HEK293T (cell line): ENCODE measurements at regions not wholly inside any gene's neighbourhood (a gene's known extent, or its start where the extent isn't known, plus 50 kb on each side); places are given as distances from the start of the nearest gene placed in this dataset.
"Not testable (repeated sequence)": the region's sequence is repeated elsewhere in the genome, so short reads cannot be mapped to it uniquely, and the experiment has no call there.

Experiments
- CTCF ChIA-PET: fragments of 350-600 bp; formaldehyde crosslinking; extraction: SDS; loops from one replicate; lab custom pipeline; 2021; ENCODE audit warnings: antibody characterized with exemption, inconsistent platforms; lab: Yijun Ruan, JAX
- POLR2A ChIA-PET: fragments of 350-600 bp; formaldehyde crosslinking; extraction: SDS; loops from one replicate; lab custom pipeline; 2020; ENCODE audit warnings: antibody characterized with exemption, inconsistent platforms; lab: Yijun Ruan, JAX
- DNase-seq: peaks from one replicate; pipeline ENCODE4 v3.0.0; 2012; ENCODE audit warnings: mixed read lengths; ENCODE audit errors: extremely low spot score
- ARNT ChIP-seq: fragments of 450-650 bp; IDR thresholded peaks from 2 replicates; pipeline ENCODE4 v1.6.1; 2017; ENCODE audit warnings: mild to moderate bottlenecking
- BHLHE40 ChIP-seq: fragments of 450-650 bp; IDR thresholded peaks from 2 replicates; pipeline ENCODE4 v1.6.1; 2016; ENCODE audit warnings: mild to moderate bottlenecking, moderate library complexity, borderline replicate concordance
- CTBP1 ChIP-seq: fragments of 450-650 bp; IDR thresholded peaks from 2 replicates; pipeline ENCODE4 v1.6.1; 2016; ENCODE audit warnings: borderline replicate concordance
- ELF4 ChIP-seq: fragments of 450-650 bp; IDR thresholded peaks from 2 replicates; pipeline ENCODE4 v1.6.1; 2017; ENCODE audit warnings: antibody characterized with exemption
- FOXA1 ChIP-seq: fragments of 450-650 bp; IDR thresholded peaks from 2 replicates; pipeline ENCODE4 v1.6.1; 2016; ENCODE audit warnings: mild to moderate bottlenecking
- FOXK2 ChIP-seq: fragments of 450-650 bp; IDR thresholded peaks from 2 replicates; pipeline ENCODE4 v1.6.1; 2016; ENCODE audit warnings: mild to moderate bottlenecking
- FOXM1 ChIP-seq: fragments of 450-650 bp; IDR thresholded peaks from 2 replicates; pipeline ENCODE4 v1.6.1; 2017; ENCODE audit warnings: mild to moderate bottlenecking, borderline replicate concordance
- HDGF ChIP-seq: fragments of 450-650 bp; IDR thresholded peaks from 2 replicates; pipeline ENCODE4 v1.6.1; 2017; ENCODE audit warnings: antibody characterized with exemption, borderline replicate concordance
- L3MBTL2 ChIP-seq: fragments of 450-650 bp; conservative IDR thresholded peaks from 2 replicates; pipeline ENCODE4 v1.6.1; 2016; ENCODE audit warnings: mild to moderate bottlenecking
- LEF1 ChIP-seq: fragments of 450-650 bp; IDR thresholded peaks from 2 replicates; pipeline ENCODE4 v1.6.1; 2017; ENCODE audit warnings: mild to moderate bottlenecking, borderline replicate concordance
- NFRKB ChIP-seq: fragments of 450-650 bp; IDR thresholded peaks from 2 replicates; pipeline ENCODE4 v1.6.1; 2016; ENCODE audit warnings: mild to moderate bottlenecking, moderate library complexity
- PKNOX1 ChIP-seq: fragments of 450-650 bp; IDR thresholded peaks from 2 replicates; pipeline ENCODE4 v1.6.1; 2016
- SP1 ChIP-seq: fragments of 450-650 bp; IDR thresholded peaks from 2 replicates; pipeline ENCODE4 v1.6.1; 2017
- SUZ12 ChIP-seq: fragments of 450-650 bp; IDR thresholded peaks from 2 replicates; pipeline ENCODE4 v1.6.1; 2016; ENCODE audit warnings: mild to moderate bottlenecking
- TARDBP ChIP-seq: fragments of 450-650 bp; IDR thresholded peaks from 2 replicates; pipeline ENCODE4 v1.6.1; 2016
- ZNF384 ChIP-seq: fragments of 450-650 bp; IDR thresholded peaks from 2 replicates; pipeline ENCODE4 v1.6.1; 2016

DNA sequence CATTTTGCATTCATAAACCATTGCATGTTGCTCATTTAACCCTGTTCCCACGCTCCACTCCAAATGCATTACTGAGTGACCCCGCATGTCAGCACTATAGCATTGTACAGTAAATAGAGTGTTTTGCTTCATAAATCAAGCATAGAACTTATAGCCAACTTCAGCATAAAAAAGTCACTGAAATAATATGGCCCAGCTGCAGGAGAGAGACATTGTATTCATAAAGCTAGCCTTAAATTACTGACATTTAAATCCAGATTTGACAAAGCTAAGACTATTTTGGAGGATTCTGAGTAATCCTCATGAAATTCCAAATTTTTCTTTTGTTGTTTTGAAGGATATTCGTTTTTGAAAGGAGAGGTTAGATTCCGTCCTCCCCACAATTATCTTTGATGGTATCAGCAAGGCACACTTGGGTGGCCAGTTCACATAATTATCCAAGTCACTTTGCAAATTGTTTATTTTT, 320.9 kb upstream of the TCF4 start:
- TF ChIP-seq ZNF384 (no peak), HDGF (no peak), LEF1 (no peak), ELF4 (no peak), CTBP1 (no peak), FOXA1 (no peak), SUZ12 (no peak), TARDBP (no peak), ARNT (no peak), NFRKB (no peak), SP1 (no peak), PKNOX1 (no peak), L3MBTL2 (no peak), BHLHE40 (no peak), FOXM1 (no peak), FOXK2 (no peak)
- POLR2A ChIA-PET, result no interaction called here
- CTCF ChIA-PET, result interaction anchor here (0.6 kb wide), 1 partner anchor 9 kb away, joined by 3 read pairs; no protein-coding TSS in a partner anchor
- DNase-seq, result peak; percentile 5

- ChIA-PET POLR2A (no interaction called here), CTCF (no interaction called here)
- TF ChIP-seq TARDBP, result no peak
- no peak for TF ChIP-seq HDGF
- no peak for TF ChIP-seq ELF4
- no peak for TF ChIP-seq BHLHE40
- no peak for TF ChIP-seq L3MBTL2
Measured at GRCh38 chr18:55907453-55908175, 319.6 kb upstream of the TCF4 start.

DNA sequence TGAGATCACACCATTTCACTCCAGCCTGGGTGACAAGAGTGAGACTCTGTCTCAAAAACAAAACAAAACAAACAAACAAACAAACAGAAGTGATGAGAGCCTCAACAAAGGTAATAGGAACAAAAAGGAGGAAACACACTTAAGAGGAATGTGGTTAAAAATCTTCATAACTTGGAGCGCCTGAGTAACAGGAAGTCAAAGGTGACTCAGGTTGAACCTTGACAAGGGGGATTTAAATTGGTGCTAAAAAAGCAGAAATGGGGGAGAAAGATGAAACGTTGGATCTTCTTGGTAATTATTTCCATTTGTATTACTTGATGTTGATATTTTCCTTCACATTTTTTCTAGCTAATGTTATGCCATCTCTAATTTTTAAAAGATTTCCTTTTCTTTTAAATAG, 318.5 kb upstream of the TCF4 start:
- ChIA-PET CTCF (no interaction called here), POLR2A (no interaction called here)
- TF ChIP-seq SP1, result no peak
- TF ChIP-seq FOXK2, result no peak
- no peak for TF ChIP-seq CTBP1
- TF ChIP-seq ARNT, result no peak
- no peak for TF ChIP-seq PKNOX1
- TF ChIP-seq SUZ12, result no peak
- TF ChIP-seq NFRKB, result no peak
- TF ChIP-seq FOXM1, result no peak
- TF ChIP-seq BHLHE40, result no peak
- TF ChIP-seq ZNF384, result no peak
- no peak for TF ChIP-seq HDGF
- no peak for TF ChIP-seq FOXA1
- no peak for TF ChIP-seq LEF1
- no peak for DNase-seq

More at GRCh38 chr18:55907453-55908175, 319.6 kb upstream of the TCF4 start:
- no peak for DNase-seq

DNA sequence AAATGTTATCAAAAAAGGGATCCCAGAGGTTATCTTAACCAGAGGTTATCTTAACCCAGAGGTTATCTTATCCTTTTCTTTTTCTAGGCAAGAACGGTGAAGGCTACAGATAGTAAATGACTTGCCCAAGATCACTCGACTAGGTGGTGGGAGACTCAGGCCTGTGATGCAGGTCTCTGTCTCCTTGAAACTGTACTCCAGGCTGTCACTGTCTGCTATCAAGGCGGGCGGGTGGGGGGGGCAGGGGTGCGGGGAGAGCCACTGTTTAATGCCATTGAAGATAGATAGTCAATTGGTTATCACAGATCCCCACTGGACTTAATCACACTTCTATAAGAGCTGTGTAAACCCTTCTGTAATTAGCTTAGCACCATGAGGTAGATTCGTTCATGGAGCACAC, 315.9 kb upstream of the TCF4 start:
- CTCF ChIA-PET, result no interaction called here
- DNase-seq, result no peak
- TF ChIP-seq ARNT, result no peak
- TF ChIP-seq SP1, result no peak
- no peak for TF ChIP-seq HDGF
- POLR2A ChIA-PET, result no interaction called here

DNA sequence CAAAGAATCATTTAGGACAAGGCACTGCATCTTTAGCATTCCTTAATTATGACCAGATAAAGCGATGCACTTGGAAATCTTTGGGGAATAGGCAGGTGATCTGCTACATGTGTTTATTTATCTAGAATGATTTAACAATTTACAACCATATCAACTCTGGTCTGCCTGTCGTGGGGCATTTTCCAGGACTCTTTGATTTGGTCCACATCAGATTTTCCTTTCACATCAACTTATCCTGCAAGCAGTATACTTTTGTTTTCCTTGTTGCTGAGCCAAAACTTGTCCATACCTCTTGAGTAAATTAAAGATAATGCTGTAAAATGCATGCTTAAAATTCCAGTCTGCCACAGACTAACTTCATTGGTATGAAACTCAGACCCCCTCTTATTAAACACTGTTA, 312.4 kb upstream of the TCF4 start:
- TF ChIP-seq TARDBP (no peak), HDGF (no peak), FOXK2 (no peak), FOXM1 (no peak), L3MBTL2 (no peak), PKNOX1 (no peak), BHLHE40 (no peak), ARNT (no peak), ELF4 (no peak), LEF1 (no peak), SP1 (no peak), ZNF384 (no peak), FOXA1 (no peak)
- POLR2A ChIA-PET, result no interaction called here
- CTCF ChIA-PET, result interaction anchor here (0.7 to 0.8 kb wide), 2 partner anchors 8 to 15 kb away, joined by 3 read pairs; no protein-coding TSS in a partner anchor
- no peak for DNase-seq

GRCh38 chr18:55897091-55897689, 309.2 kb upstream of the TCF4 start:
- CTCF ChIA-PET, result no interaction called here
- no peak for DNase-seq
- POLR2A ChIA-PET, result no interaction called here
- TF ChIP-seq FOXK2, result no peak
- TF ChIP-seq ELF4, result no peak

GRCh38 chr18:55893948-55894347, 306.0 kb upstream of the TCF4 start:
- TF ChIP-seq PKNOX1 (no peak), FOXK2 (no peak), FOXA1 (no peak), ZNF384 (no peak), LEF1 (no peak)
- DNase-seq, result no peak
- ChIA-PET POLR2A (no interaction called here), CTCF (no interaction called here)

DNA sequence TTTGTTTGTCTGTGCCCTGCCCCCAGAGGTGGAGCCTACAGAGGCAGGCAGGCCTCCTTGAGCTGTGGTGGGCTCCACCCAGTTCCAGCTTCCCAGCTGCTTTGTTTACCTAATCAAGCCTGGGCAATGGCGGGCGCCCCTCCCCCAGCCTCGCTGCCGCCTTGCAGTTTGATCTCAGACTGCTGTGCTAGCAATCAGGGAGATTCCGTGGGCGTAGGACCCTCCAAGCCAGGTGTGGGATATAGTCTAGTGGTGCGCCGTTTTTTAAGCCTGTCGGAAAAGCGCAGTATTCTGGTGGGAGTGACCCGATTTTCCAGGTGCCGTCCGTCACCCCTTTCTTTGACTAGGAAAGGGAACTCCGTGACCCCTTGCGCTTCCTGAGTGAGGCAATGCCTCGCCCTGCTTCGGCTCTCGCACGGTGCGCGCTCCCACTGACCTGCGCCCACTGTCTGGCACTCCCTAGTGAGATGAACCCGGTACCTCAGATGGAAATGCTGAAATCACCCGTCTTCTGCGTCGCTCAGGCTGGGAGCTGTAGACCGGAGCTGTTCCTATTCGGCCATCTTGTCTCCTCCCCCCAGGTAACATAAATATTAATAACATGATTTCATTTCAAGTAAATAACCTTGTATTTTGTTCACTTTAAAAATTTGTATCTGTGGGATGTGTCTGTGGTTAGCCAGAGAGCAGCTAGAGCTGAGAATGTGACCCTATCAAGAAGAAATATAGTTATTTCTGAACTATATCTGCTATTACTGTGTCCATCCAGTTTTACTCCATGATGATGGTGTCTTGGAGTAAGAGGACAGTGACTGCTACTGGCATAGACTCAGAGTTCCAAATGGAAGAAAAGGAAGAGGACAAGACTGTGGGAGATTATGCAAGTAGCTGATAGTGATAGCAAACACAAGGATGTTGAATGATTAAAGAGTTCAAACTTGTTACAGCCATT, 305.1 kb upstream of the TCF4 start:
- CTCF ChIA-PET, POLR2A ChIA-PET: not testable (repeated sequence)
- peak; percentile 6 for DNase-seq
